Thymus (tissue), 11 donors: ENCODE measurements at regions not wholly inside any gene's neighbourhood (a gene's known extent, or its start where the extent isn't known, plus 50 kb on each side); places are given as distances from the start of the nearest gene placed in this dataset.
A peak's percentile ranks its signal among the peaks of the same experiment; 100 is the strongest.
"Not testable (repeated sequence)": the region's sequence is repeated elsewhere in the genome, so short reads cannot be mapped to it uniquely, and the experiment has no call there.

ENCODE experiments used
- DNase-seq, 9 donors: peaks; one replicate each; pipeline ENCODE4 v3.0.0-alpha.2; 2013; ENCODE audit warnings: low spot score in 9 of 9, low read depth in 6 of 9, missing footprints in 1 of 9
- H3K27ac ChIP-seq, 2 donors: one replicate each; pipeline ENCODE4 v1.5.1; 2013; ENCODE audit warnings: control low read depth in 1 of 2, low read depth in 1 of 2, low read length in 1 of 2, mild to moderate bottlenecking in 1 of 2, moderate library complexity in 1 of 2
- H3K27me3 ChIP-seq, 2 donors: one replicate each; pipeline ENCODE4 v1.5.1; 2013; ENCODE audit warnings: low read length in 1 of 2; ENCODE audit not compliant: control insufficient read depth in 2 of 2, insufficient read depth in 1 of 2
- H3K36me3 ChIP-seq, 2 donors: one replicate each; pipeline ENCODE4 v1.5.1; 2013; ENCODE audit warnings: low read length in 1 of 2, mild to moderate bottlenecking in 1 of 2, moderate library complexity in 1 of 2; ENCODE audit not compliant: control insufficient read depth in 2 of 2, insufficient read depth in 2 of 2
- H3K4me1 ChIP-seq, 2 donors: one replicate each; pipeline ENCODE4 v1.5.1; 2013; ENCODE audit warnings: low read length in 2 of 2; ENCODE audit not compliant: control insufficient read depth in 2 of 2, insufficient read depth in 2 of 2
- H3K4me3 ChIP-seq, 2 donors: one replicate each; pipeline ENCODE4 v1.5.1; 2013; ENCODE audit warnings: low read length in 2 of 2, control low read depth in 1 of 2, mild to moderate bottlenecking in 1 of 2
- H3K9me3 ChIP-seq, 2 donors: one replicate each; pipeline ENCODE4 v1.5.1; 2013; ENCODE audit warnings: low read length in 1 of 2, mild to moderate bottlenecking in 1 of 2; ENCODE audit not compliant: control insufficient read depth in 2 of 2, insufficient read depth in 1 of 2
- WGBS: extraction: QIAGEN DNeasy Blood & Tissue Kit; methylation state at CpG from one replicate; pipeline ENCODE4 v1.1.7; 2013; 5-methylcytosine and 5-hydroxymethylcytosine counted together
- donor health status: healthy.

- DNase-seq = no peak
- Histone ChIP-seq H3K27ac (no peak overlapping the region), H3K4me1 (no peaks in the 10 kb centered on the region), H3K4me3 (no peak overlapping the region), H3K9me3 (no peaks in the 10 kb centered on the region), H3K27me3 (no peaks in the 10 kb centered on the region), H3K36me3 (no peaks in the 10 kb centered on the region)
Measured at GRCh38 chr9:33684831-33685230, 110.5 kb upstream of the PRSS3 start.

GRCh38 chr9:33686942-33687341 is 108.4 kb upstream of the PRSS3 start:
- DNase-seq = no peak
- no peaks in the 10 kb centered on the region for H3K9me3 ChIP-seq
- H3K27ac ChIP-seq = no peak overlapping the region
- no peaks in the 10 kb centered on the region for H3K4me1 ChIP-seq
- no peaks in the 10 kb centered on the region for H3K36me3 ChIP-seq
- H3K27me3 ChIP-seq = no peaks in the 10 kb centered on the region
- 95% methylated on average over 4 of the region's 4 CpGs for WGBS
- no peak overlapping the region for H3K4me3 ChIP-seq

GRCh38 chr9:33687779-33688178 is 107.6 kb upstream of the PRSS3 start:
- no peaks in the 10 kb centered on the region for H3K27me3 ChIP-seq
- no peak overlapping the region for H3K4me3 ChIP-seq
- H3K4me1 ChIP-seq = no peaks in the 10 kb centered on the region
- H3K27ac ChIP-seq = no peak overlapping the region
- no peaks in the 10 kb centered on the region for H3K9me3 ChIP-seq
- no peaks in the 10 kb centered on the region for H3K36me3 ChIP-seq
- no peak for DNase-seq
- WGBS = 7% methylated on average over 2 of the region's 2 CpGs

- no peak for DNase-seq
- Histone ChIP-seq H3K4me1 (no peaks in the 10 kb centered on the region), H3K27ac (no peak overlapping the region), H3K4me3 (no peak overlapping the region), H3K27me3 (no peaks in the 10 kb centered on the region), H3K36me3 (no peaks in the 10 kb centered on the region), H3K9me3 (no peaks in the 10 kb centered on the region)
- 89% methylated on average over 2 of the region's 2 CpGs for WGBS
Measured at GRCh38 chr9:33690143-33690933, 105.0 kb upstream of the PRSS3 start.

GRCh38 chr9:33695299-33695698 is 100.1 kb upstream of the PRSS3 start:
- H3K36me3 ChIP-seq = no peaks in the 10 kb centered on the region
- no peaks in the 10 kb centered on the region for H3K9me3 ChIP-seq
- no peaks in the 10 kb centered on the region for H3K4me1 ChIP-seq
- H3K4me3 ChIP-seq = no peak overlapping the region
- DNase-seq = no peak
- 96% methylated on average over 2 of the region's 2 CpGs for WGBS
- H3K27me3 ChIP-seq = no peaks in the 10 kb centered on the region
- no peak overlapping the region for H3K27ac ChIP-seq

- Histone ChIP-seq H3K27me3 (no peaks in the 10 kb centered on the region), H3K9me3 (no peaks in the 10 kb centered on the region), H3K27ac (no peak overlapping the region), H3K4me1 (no peaks in the 10 kb centered on the region), H3K36me3 (no peaks in the 10 kb centered on the region), H3K4me3 (no peak overlapping the region)
- DNase-seq = peak in 1 of 9 donors; percentile 12
- 85% methylated on average over 3 of the region's 3 CpGs for WGBS
Measured at GRCh38 chr9:33695856-33696255, 99.5 kb upstream of the PRSS3 start.

GRCh38 chr9:33697171-33697570 is 98.2 kb upstream of the PRSS3 start:
- H3K36me3 ChIP-seq = no peaks in the 10 kb centered on the region
- H3K4me1 ChIP-seq = no peaks in the 10 kb centered on the region
- no peaks in the 10 kb centered on the region for H3K9me3 ChIP-seq
- no peaks in the 10 kb centered on the region for H3K27me3 ChIP-seq
- H3K4me3 ChIP-seq = no peak overlapping the region
- no peak overlapping the region for H3K27ac ChIP-seq
- no peak for DNase-seq

- WGBS = 95% methylated on average over 1 of the region's 1 CpG
- Histone ChIP-seq H3K27ac (no peak overlapping the region), H3K4me1 (no peaks in the 10 kb centered on the region), H3K36me3 (no peaks in the 10 kb centered on the region), H3K4me3 (no peak overlapping the region), H3K27me3 (no peaks in the 10 kb centered on the region), H3K9me3 (no peaks in the 10 kb centered on the region)
- DNase-seq = no peak
Measured at GRCh38 chr9:33698267-33698666, 97.1 kb upstream of the PRSS3 start.

- not testable (repeated sequence) for H3K4me1 ChIP-seq, DNase-seq, H3K27ac ChIP-seq, H3K9me3 ChIP-seq, H3K4me3 ChIP-seq, H3K27me3 ChIP-seq, H3K36me3 ChIP-seq
- WGBS = 90% methylated on average over 2 of the region's 2 CpGs
Measured at GRCh38 chr9:33700940-33701339, 94.4 kb upstream of the PRSS3 start.
